ENCODE measurements at regions not wholly inside any gene's neighbourhood (a gene's known extent, or its start where the extent isn't known, plus 50 kb on each side); places are given as distances from the start of the nearest gene placed in this dataset.

DNA sequence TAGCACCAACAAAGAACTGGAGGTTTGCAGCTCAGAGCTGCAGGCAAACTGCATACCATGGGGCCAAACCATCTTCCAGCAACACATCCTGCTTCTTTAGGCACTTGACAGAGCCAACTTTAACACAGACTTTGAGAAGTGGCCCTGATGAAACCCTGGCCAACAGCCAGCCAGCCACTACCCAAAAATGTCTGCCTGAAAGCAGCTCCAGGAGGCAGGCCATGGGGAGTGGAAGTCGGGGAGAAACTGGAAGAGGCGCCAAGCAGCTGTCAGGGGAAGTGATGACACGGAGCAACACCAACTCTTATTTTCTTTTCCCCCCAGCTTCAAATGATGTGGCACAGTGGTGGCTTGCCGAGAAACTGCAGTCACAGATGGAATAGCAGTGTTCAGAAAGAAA, 110.9 kb upstream of the PLXNC1 start:
- TF ChIP-seq, protein P1, sequence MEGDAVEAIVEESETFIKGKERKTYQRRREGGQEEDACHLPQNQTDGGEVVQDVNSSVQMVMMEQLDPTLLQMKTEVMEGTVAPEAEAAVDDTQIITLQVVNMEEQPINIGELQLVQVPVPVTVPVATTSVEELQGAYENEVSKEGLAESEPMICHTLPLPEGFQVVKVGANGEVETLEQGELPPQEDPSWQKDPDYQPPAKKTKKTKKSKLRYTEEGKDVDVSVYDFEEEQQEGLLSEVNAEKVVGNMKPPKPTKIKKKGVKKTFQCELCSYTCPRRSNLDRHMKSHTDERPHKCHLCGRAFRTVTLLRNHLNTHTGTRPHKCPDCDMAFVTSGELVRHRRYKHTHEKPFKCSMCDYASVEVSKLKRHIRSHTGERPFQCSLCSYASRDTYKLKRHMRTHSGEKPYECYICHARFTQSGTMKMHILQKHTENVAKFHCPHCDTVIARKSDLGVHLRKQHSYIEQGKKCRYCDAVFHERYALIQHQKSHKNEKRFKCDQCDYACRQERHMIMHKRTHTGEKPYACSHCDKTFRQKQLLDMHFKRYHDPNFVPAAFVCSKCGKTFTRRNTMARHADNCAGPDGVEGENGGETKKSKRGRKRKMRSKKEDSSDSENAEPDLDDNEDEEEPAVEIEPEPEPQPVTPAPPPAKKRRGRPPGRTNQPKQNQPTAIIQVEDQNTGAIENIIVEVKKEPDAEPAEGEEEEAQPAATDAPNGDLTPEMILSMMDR (IDR thresholded peaks at IDR 0.05 in 2 of 3, conservative IDR thresholded peaks at IDR 0.05 in 1 of 3; ENCODE audit: borderline replicate concordance in 1 of 3, insufficient read depth in 1 of 3, low read depth in 2 of 3, low read length in 2 of 3): no peak
- no peak for TF ChIP-seq EZH2 (IDR thresholded peaks at IDR 0.05)

Data from HCT116 (cell line).